Stimulated activated CD4-positive, alpha-beta T cell treated with anti-CD3 and anti-CD28 coated beads, TNF-alpha, amount 100 ng/mL, for 24 hours (primary cell): ENCODE measurements at regions not wholly inside any gene's neighbourhood (a gene's known extent, or its start where the extent isn't known, plus 50 kb on each side); places are given as distances from the start of the nearest gene placed in this dataset.

Source experiments
- DNase-seq, 3 experiments: peaks; one replicate each; pipeline ENCODE4 v3.0.0-alpha.2; 2020; ENCODE audit warnings: low read depth in 3 of 3

GRCh38 chr20:62527781-62528180 lies 52.0 kb upstream of the GATA5 start:
- no peak for DNase-seq

- DNase-seq = no peak
Observed at GRCh38 chr20:62528983-62529891, 53.4 kb upstream of the GATA5 start.

GRCh38 chr20:62529896-62530642 lies 54.3 kb upstream of the GATA5 start:
- DNase-seq = no peak

- DNase-seq = no peak
Observed at GRCh38 chr20:62530643-62531032, 54.8 kb upstream of the GATA5 start.

GRCh38 chr20:62531046-62531838 lies 55.4 kb upstream of the GATA5 start:
- DNase-seq = no peak

DNA sequence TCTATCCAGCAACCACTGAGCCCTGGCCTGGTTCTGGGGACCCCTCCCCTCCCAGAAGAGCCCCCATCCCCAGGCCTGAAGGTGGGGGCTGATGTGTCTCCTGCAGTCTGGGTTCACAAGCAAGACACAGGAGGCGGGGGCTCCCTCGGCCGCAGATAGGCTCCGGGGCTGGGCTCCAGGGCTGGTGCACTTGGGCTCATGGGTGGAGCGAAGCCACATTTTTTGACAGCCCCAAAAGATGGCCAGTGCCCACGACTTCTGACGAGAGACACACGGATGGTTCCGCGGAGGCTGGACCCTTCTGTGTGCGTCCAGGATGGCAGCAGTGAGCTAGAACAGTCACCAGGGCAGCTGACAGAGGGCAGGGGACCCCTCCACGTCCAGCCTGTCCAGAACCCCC lies 57.1 kb upstream of the GATA5 start:
- no peak for DNase-seq

- DNase-seq = no peak
Observed at GRCh38 chr20:62533591-62534495, 58.0 kb upstream of the GATA5 start.

DNA sequence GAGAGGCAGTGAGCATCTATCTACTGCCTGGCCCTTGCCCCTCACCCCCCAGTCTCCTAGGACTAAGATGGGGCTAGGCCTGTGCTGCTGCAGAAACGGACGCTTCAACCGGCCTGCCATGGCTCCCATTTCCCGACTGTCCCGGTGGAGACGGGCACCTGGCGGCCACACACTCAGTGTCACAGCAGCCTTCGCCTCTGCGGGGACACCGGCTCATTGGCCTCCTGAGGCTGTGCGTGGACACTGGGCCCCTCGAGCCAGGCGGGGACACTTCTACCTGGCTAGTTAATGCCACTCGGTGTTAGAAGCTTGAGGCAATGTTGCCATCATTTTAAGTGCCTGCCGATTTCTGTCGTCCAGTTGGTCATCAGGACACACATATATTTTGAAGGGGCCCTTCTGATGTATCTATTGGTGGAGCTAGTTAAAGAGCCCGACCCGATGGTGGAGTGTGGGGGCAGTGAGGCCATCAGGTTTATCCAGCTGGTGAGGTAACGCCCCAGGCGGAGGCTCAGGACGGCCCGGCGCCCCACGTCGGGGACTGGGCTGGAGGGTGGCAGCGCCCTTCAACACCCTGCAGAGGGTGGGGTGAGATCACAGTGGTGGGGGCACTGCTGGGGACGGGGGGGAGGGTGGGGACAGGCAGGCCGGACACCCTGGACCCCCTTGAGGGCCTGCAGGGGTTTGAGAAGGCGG lies 58.9 kb upstream of the GATA5 start:
- no peak for DNase-seq

GRCh38 chr20:62535282-62535811 lies 59.6 kb upstream of the GATA5 start:
- DNase-seq = no peak

- no peak for DNase-seq
Observed at GRCh38 chr20:62535964-62536363, 60.2 kb upstream of the GATA5 start.

GRCh38 chr20:62536871-62537401 lies 61.1 kb upstream of the GATA5 start:
- DNase-seq = no peak

- no peak for DNase-seq
Observed at GRCh38 chr20:62537649-62538292, 62.0 kb upstream of the GATA5 start.

GRCh38 chr20:62539198-62540045 lies 63.6 kb upstream of the GATA5 start:
- DNase-seq = no peak

DNA sequence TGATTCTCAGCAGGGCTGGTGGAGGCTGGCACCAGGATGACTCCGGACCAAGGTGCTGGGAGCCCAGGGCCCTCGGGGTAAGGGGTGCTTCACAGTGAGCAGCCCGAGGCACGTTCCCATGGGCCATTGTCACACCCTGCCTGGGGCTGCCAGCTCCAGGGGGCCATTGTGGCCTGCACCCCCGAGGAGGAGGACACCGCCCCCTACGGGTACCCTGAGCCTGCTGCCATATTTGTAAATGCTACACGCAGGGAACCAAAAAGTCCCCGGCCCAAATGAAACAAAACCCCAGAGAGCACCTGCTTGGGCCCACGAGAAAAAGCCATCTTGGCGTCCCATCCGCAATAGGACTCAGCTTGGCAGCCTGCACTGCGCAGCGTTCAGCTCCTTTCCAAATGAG lies 64.7 kb upstream of the GATA5 start:
- DNase-seq = no peak

- no peak for DNase-seq
Observed at GRCh38 chr20:62542862-62543261, 67.1 kb upstream of the GATA5 start.

DNA sequence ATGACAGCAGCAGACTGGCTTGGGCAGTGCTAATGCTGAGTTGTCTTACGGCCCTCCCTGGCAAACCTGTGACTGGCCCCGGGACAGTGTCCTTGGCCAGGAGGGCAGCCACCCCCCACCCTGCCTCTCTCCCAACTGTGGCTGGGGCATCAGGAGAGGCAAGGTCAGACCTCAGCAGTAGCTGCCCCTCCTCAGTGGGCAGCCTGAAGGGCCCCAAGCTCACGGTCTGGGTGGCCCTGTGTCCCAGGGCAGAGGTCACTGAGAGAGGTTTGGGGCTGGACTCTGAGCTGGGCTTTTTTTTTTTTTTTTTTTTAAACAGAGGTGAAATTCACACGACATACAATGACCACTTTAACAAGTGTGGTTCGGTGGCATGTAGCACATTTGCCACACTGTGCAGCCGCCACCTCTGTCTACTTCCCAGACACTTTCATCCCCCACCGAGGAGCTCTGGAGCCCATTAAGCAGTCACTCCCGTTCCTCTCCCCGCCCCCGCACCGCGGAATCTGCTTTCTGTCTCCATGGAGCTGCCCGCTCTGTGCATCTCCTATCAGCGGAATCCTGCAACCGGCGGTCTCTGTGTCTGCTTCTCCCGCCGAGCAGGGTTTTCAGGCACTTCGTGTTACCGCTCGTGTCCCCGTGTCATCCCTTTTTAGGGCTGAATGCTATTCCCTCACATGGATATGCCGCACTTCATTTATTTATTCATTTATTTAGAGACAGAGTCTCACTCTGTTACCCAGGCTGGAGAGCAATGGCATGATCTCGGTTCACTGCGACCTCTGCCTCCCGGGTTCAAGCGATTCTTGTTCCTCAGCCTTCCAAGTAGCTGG lies 67.9 kb upstream of the GATA5 start:
- DNase-seq = no peak

GRCh38 chr20:62544505-62545055 lies 68.8 kb upstream of the GATA5 start:
- DNase-seq = no peak
